SK-N-SH treated with all-trans-retinoic acid at 6 μM for 48 hours (cell line): ENCODE measurements at regions not wholly inside any gene's neighbourhood (a gene's known extent, or its start where the extent isn't known, plus 50 kb on each side); places are given as distances from the start of the nearest gene placed in this dataset.

Source experiments
- ARNTL ChIP-seq: fragments of 450-650 bp; formaldehyde crosslinking; IDR thresholded peaks from 2 replicates; pipeline ENCODE4 v1.5.0; 2020; ENCODE audit warnings: low read depth, mild to moderate bottlenecking, moderate library complexity, borderline replicate concordance
- ESRRG ChIP-seq: fragments of 250-450 bp; sonication (Bioruptor Pico); IDR thresholded peaks from 2 replicates; pipeline ENCODE4 v1.6.1; 2021; ENCODE audit warnings: mild to moderate bottlenecking
- PPARA ChIP-seq: fragments of 250-450 bp; sonication (Bioruptor Pico); IDR thresholded peaks from 2 replicates; pipeline ENCODE4 v1.5.0; 2020; ENCODE audit warnings: mild to moderate bottlenecking, borderline replicate concordance
- RARB ChIP-seq: fragments of 250-450 bp; sonication (Bioruptor Pico); IDR thresholded peaks from 2 replicates; pipeline ENCODE4 v1.8.0; 2021; ENCODE audit warnings: mild to moderate bottlenecking, moderate library complexity
- TF ChIP-seq, protein P1 (sequence below): fragments of 250-450 bp; sonication (Bioruptor Pico); IDR thresholded peaks from 2 replicates; pipeline ENCODE4 v1.8.0; 2021; ENCODE audit warnings: low read depth, mild to moderate bottlenecking, moderate library complexity, borderline replicate concordance

DNA sequence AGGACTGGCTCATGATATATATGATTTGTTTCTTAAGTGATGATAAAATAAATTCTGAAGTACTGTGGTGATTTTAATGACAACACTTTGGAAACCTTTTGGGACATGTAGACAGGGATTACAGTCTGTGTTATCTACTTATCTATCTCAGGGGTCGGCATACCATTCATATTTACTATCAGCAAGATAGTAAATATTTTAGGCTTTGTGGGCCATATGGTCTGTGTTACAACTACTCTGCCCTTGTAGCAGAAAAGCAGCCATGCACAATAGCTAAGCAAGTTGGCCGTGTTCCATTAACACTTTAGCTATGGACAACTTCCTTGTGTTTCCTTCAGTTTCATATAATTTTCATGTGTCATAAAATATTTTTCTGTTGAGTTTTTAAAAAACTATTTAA is 97.8 kb upstream of the PRPS1L1 start:
- TF ChIP-seq, protein P1, sequence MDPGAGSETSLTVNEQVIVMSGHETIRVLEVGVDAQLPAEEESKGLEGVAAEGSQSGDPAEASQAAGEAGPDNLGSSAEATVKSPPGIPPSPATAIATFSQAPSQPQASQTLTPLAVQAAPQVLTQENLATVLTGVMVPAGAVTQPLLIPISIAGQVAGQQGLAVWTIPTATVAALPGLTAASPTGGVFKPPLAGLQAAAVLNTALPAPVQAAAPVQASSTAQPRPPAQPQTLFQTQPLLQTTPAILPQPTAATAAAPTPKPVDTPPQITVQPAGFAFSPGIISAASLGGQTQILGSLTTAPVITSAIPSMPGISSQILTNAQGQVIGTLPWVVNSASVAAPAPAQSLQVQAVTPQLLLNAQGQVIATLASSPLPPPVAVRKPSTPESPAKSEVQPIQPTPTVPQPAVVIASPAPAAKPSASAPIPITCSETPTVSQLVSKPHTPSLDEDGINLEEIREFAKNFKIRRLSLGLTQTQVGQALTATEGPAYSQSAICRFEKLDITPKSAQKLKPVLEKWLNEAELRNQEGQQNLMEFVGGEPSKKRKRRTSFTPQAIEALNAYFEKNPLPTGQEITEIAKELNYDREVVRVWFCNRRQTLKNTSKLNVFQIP (CRISPR knock-in tag): no peak
- TF ChIP-seq RARB: no peak
- no peak for TF ChIP-seq ARNTL (CRISPR knock-in tag)
- TF ChIP-seq ESRRG (CRISPR knock-in tag): no peak
- no peak for TF ChIP-seq PPARA (CRISPR knock-in tag)
